ENCODE measurements at regions not wholly inside any gene's neighbourhood (a gene's known extent, or its start where the extent isn't known, plus 50 kb on each side); places are given as distances from the start of the nearest gene placed in this dataset.

DNA sequence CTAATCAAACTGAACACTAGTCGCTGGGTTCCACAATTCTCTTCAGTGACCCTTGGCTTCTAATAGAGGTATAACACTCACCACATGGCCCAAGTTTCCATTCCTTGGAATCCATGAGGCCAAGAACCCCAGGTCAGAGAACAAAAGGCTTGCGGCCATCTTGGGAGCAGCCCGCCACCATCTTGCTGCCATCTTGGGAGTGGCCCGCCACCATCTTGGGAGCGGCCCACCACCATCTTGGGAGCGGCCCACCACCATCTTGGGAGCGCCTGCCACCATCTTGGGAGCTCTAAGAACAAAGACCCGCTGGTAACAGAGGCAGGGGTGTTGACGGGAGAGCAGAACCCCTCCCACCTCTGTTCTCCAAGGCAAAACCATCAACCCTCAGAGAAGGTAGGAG, 493.4 kb downstream of the MATN1 start:
- H3K79me2 ChIP-seq (ENCODE audit: low read depth): no peaks in the 10 kb centered on the region
- no peaks in the 10 kb centered on the region for H3K36me3 ChIP-seq
- Mint-ChIP-seq H3K4me3 (no peak overlapping the region), H3K9me3 (no peaks in the 10 kb centered on the region), H3K36me3 (no peaks in the 10 kb centered on the region), H3K4me1 (no peaks in the 10 kb centered on the region), H3K27ac (no peak overlapping the region), H3K27me3 (ENCODE audit: insufficient read depth, low read depth) (peaks cover 5% of the 10 kb centered on the region)
- no peak overlapping the region for H3K4me2 ChIP-seq
- no peaks in the 10 kb centered on the region for H3K27me3 ChIP-seq
- TF ChIP-seq EZH2phosphoT487 (IDR thresholded peaks at IDR 0.05) (no peak), EZH2 (IDR thresholded peaks at IDR 0.05) (no peak)
- TF ChIP-seq, protein P1, sequence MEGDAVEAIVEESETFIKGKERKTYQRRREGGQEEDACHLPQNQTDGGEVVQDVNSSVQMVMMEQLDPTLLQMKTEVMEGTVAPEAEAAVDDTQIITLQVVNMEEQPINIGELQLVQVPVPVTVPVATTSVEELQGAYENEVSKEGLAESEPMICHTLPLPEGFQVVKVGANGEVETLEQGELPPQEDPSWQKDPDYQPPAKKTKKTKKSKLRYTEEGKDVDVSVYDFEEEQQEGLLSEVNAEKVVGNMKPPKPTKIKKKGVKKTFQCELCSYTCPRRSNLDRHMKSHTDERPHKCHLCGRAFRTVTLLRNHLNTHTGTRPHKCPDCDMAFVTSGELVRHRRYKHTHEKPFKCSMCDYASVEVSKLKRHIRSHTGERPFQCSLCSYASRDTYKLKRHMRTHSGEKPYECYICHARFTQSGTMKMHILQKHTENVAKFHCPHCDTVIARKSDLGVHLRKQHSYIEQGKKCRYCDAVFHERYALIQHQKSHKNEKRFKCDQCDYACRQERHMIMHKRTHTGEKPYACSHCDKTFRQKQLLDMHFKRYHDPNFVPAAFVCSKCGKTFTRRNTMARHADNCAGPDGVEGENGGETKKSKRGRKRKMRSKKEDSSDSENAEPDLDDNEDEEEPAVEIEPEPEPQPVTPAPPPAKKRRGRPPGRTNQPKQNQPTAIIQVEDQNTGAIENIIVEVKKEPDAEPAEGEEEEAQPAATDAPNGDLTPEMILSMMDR (IDR thresholded peaks at IDR 0.05): no peak
- H4K20me1 ChIP-seq (ENCODE audit: low read depth): no peaks in the 10 kb centered on the region
- no peak overlapping the region for H2AFZ ChIP-seq (replicated peaks)
- no peak overlapping the region for H3K4me3 ChIP-seq
- DNase-seq (ENCODE audit: low spot score): no peak
- no peak overlapping the region for H3K27ac ChIP-seq
- H3K9me3 ChIP-seq (ENCODE audit: low read depth): no peaks in the 10 kb centered on the region
- no peak overlapping the region for H3K9ac ChIP-seq
- no peaks in the 10 kb centered on the region for H3F3A ChIP-seq (ENCODE audit: low read depth)
- no peaks in the 10 kb centered on the region for H3K4me1 ChIP-seq

GRCh38 chr1:30229557-30229956, 493.8 kb downstream of the MATN1 start:
- Histone ChIP-seq H3K9me3 (ENCODE audit: low read depth) (no peaks in the 10 kb centered on the region), H4K20me1 (ENCODE audit: low read depth) (no peaks in the 10 kb centered on the region), H2AFZ (replicated peaks) (no peak overlapping the region), H3K9ac (no peak overlapping the region), H3K79me2 (ENCODE audit: low read depth) (no peaks in the 10 kb centered on the region), H3K27me3 (no peaks in the 10 kb centered on the region), H3K4me2 (no peak overlapping the region), H3K27ac (no peak overlapping the region), H3K4me1 (no peaks in the 10 kb centered on the region), H3F3A (ENCODE audit: low read depth) (no peaks in the 10 kb centered on the region), H3K36me3 (no peaks in the 10 kb centered on the region), H3K4me3 (no peak overlapping the region)
- H3K27ac Mint-ChIP-seq: peak overlapping the region; percentile 58
- no peak for DNase-seq (ENCODE audit: low spot score)
- no peaks in the 10 kb centered on the region for H3K4me1 Mint-ChIP-seq
- peaks cover 5% of the 10 kb centered on the region for H3K27me3 Mint-ChIP-seq (ENCODE audit: insufficient read depth, low read depth)
- TF ChIP-seq EZH2 (IDR thresholded peaks at IDR 0.05): no peak
- TF ChIP-seq, protein P1 (IDR thresholded peaks at IDR 0.05): no peak
- no peak for TF ChIP-seq EZH2phosphoT487 (IDR thresholded peaks at IDR 0.05)
- no peak overlapping the region for H3K4me3 Mint-ChIP-seq
- H3K9me3 Mint-ChIP-seq: no peaks in the 10 kb centered on the region
- H3K36me3 Mint-ChIP-seq: no peaks in the 10 kb centered on the region

- no peak overlapping the region for H3K27ac ChIP-seq
- no peaks in the 10 kb centered on the region for H3K79me2 ChIP-seq (ENCODE audit: low read depth)
- Mint-ChIP-seq H3K36me3 (no peaks in the 10 kb centered on the region), H3K27me3 (ENCODE audit: insufficient read depth, low read depth) (peaks cover 2% of the 10 kb centered on the region), H3K4me1 (no peaks in the 10 kb centered on the region), H3K27ac (no peak overlapping the region), H3K9me3 (no peaks in the 10 kb centered on the region), H3K4me3 (no peak overlapping the region)
- H3K4me3 ChIP-seq: no peak overlapping the region
- no peak overlapping the region for H3K4me2 ChIP-seq
- H2AFZ ChIP-seq (replicated peaks): no peak overlapping the region
- no peaks in the 10 kb centered on the region for H3K9me3 ChIP-seq (ENCODE audit: low read depth)
- no peaks in the 10 kb centered on the region for H3K36me3 ChIP-seq
- H3F3A ChIP-seq (ENCODE audit: low read depth): no peaks in the 10 kb centered on the region
- H3K9ac ChIP-seq: no peak overlapping the region
- no peaks in the 10 kb centered on the region for H4K20me1 ChIP-seq (ENCODE audit: low read depth)
- DNase-seq (ENCODE audit: low spot score): no peak
- H3K4me1 ChIP-seq: no peaks in the 10 kb centered on the region
- TF ChIP-seq EZH2phosphoT487 (IDR thresholded peaks at IDR 0.05) (no peak), EZH2 (IDR thresholded peaks at IDR 0.05) (no peak)
- TF ChIP-seq, protein P1 (IDR thresholded peaks at IDR 0.05): no peak
- no peaks in the 10 kb centered on the region for H3K27me3 ChIP-seq
Observed at GRCh38 chr1:30226648-30227047, 496.7 kb downstream of the MATN1 start.

Data from neural progenitor cell (in vitro differentiated cells).